Pancreas (tissue), 10 donors: ENCODE measurements at regions not wholly inside any gene's neighbourhood (a gene's known extent, or its start where the extent isn't known, plus 50 kb on each side); places are given as distances from the start of the nearest gene placed in this dataset.

Experiments used
- ATAC-seq, 4 donors: fragments of 200-7000 bp; cut with Tn5 transposase; one replicate each; pipeline versions ENCODE4 v1.8.0 to v1.9.1; 2020; ENCODE audit warnings: mild to moderate bottlenecking in 4 of 4, moderate library complexity in 4 of 4
- DNase-seq, 6 donors: peaks; one replicate each; pipeline ENCODE4 v3.0.0-alpha.2; 2020
- FAIRE-seq: peaks from 2 replicates; lab custom pipeline; 2012; peaks lifted over from hg19 to GRCh38; lab: Jason Lieb, UNC
- H3K27ac ChIP-seq, 4 donors: fragments of 200-600 bp; sonication (generic); 1 replicate in 3 of 4; 2 replicates in 1 of 4; pipeline versions ENCODE4 v1.5.0 to v1.8.0; 2020
- H3K27me3 ChIP-seq, 4 donors: fragments of 200-600 bp; one replicate each; pipeline ENCODE4 v1.8.0; 2021
- H3K36me3 ChIP-seq, 3 donors: fragments of 200-600 bp; sonication (generic) in 1 of 3; one replicate each; pipeline versions ENCODE4 v1.5.0 to v1.8.0; 2020 to 2021
- H3K4me1 ChIP-seq, 3 donors: fragments of 200-600 bp; one replicate each; pipeline ENCODE4 v1.8.0; 2021
- H3K4me3 ChIP-seq, 4 donors: fragments of 200-600 bp; sonication (generic) in 2 of 4; one replicate each; pipeline versions ENCODE4 v1.5.0 to v1.8.0; 2020 to 2021
- H3K9me3 ChIP-seq, 4 donors: fragments of 200-600 bp; one replicate each; pipeline ENCODE4 v1.8.0; 2021
- CTCF ChIP-seq, 4 donors: fragments of 200-600 bp; sonication (generic) in 3 of 4; IDR thresholded peaks; one replicate each; pipeline versions ENCODE4 v1.5.0 to v1.8.0; 2021; ENCODE audit warnings: antibody characterized with exemption in 4 of 4
- WGBS, 2 donors: extraction: QIAGEN DNeasy Blood & Tissue Kit; methylation state at CpG; one replicate each; pipeline ENCODE4 v1.1.7; 2013; 5-methylcytosine and 5-hydroxymethylcytosine counted together
- intact Hi-C, 3 donors: fragments of 100-400 bp; cut with DNase I; formaldehyde crosslinking; loops; one replicate each; pipeline versions ENCODE4 v1.11.1 to v1.14.2; 2022
- donor health status: healthy with polysubstance abuse.
- donor health status: DM: no; HTN: no; CAD: no; lungs with moderate emphysema.
- donor health status: DM: no; HTN: no; CAD: no.
- donor health status: control.
- donor health status: control.
- donor health status: Bipolar disorder and iron deficiency.
- donor health status: DM: yes; HTN: yes; CAD: no.
- donor health status: DM: no; HTN: no; CAD: no.
- donor health status: DM: no; HTN: no; CAD: no.
- donor health status: DM: yes; HTN: yes; CAD: no.

GRCh38 chr12:126926023-126926594, 1340.9 kb upstream of the TMEM132C start:
- intact Hi-C loops = no loop called here
- Histone ChIP-seq H3K27ac (no peak overlapping the region), H3K36me3 (no peaks in the 10 kb centered on the region), H3K27me3 (no peaks in the 10 kb centered on the region), H3K4me3 (no peak overlapping the region), H3K4me1 (no peaks in the 10 kb centered on the region), H3K9me3 (no peaks in the 10 kb centered on the region)
- WGBS, 2 donors = 55 to 65% methylated on average over 7 of the region's 7 CpGs
- TF ChIP-seq CTCF (IDR thresholded peaks at IDR 0.05) = no peak
- FAIRE-seq (no peak), ATAC-seq (no peak), DNase-seq (no peak)

- Histone ChIP-seq H3K27me3 (no peaks in the 10 kb centered on the region), H3K27ac (no peak overlapping the region), H3K4me3 (no peak overlapping the region), H3K36me3 (no peaks in the 10 kb centered on the region), H3K9me3 (no peaks in the 10 kb centered on the region), H3K4me1 (no peaks in the 10 kb centered on the region)
- ATAC-seq = no peak
- no peak for FAIRE-seq
- TF ChIP-seq CTCF (IDR thresholded peaks at IDR 0.05) = no peak
- intact Hi-C loops = no loop called here
- DNase-seq = no peak
- 83 to 92% methylated on average over 13 of the region's 13 CpGs for WGBS, 2 donors
Observed at GRCh38 chr12:126930234-126930633, 1336.7 kb upstream of the TMEM132C start.

GRCh38 chr12:126932156-126932555, 1334.8 kb upstream of the TMEM132C start:
- Histone ChIP-seq H3K4me3 (no peak overlapping the region), H3K36me3 (no peaks in the 10 kb centered on the region), H3K9me3 (no peaks in the 10 kb centered on the region), H3K4me1 (no peaks in the 10 kb centered on the region), H3K27me3 (no peaks in the 10 kb centered on the region), H3K27ac (no peak overlapping the region)
- DNase-seq (no peak), FAIRE-seq (no peak), ATAC-seq (no peak)
- 73 to 79% methylated on average over 1 of the region's 1 CpG for WGBS, 2 donors
- no peak for TF ChIP-seq CTCF (IDR thresholded peaks at IDR 0.05)
- intact Hi-C loops = no loop called here

GRCh38 chr12:126935435-126935834, 1331.5 kb upstream of the TMEM132C start:
- H3K9me3 ChIP-seq = no peaks in the 10 kb centered on the region
- intact Hi-C loops = no loop called here
- H3K36me3 ChIP-seq = no peaks in the 10 kb centered on the region
- H3K27ac ChIP-seq = no peak overlapping the region
- no peaks in the 10 kb centered on the region for H3K27me3 ChIP-seq
- DNase-seq = no peak
- no peak overlapping the region for H3K4me3 ChIP-seq
- no peak for FAIRE-seq
- 79 to 88% methylated on average over 4 of the region's 4 CpGs for WGBS, 2 donors
- H3K4me1 ChIP-seq = no peaks in the 10 kb centered on the region
- no peak for TF ChIP-seq CTCF (IDR thresholded peaks at IDR 0.05)
- ATAC-seq = no peak

GRCh38 chr12:126936181-126936851, 1330.7 kb upstream of the TMEM132C start:
- WGBS, 2 donors = 37 to 46% methylated on average over 11 of the region's 11 CpGs
- peak; percentile 40 to 88 (median 83) for ATAC-seq

More at GRCh38 chr12:126936181-126936851, 1330.7 kb upstream of the TMEM132C start:
- Histone ChIP-seq H3K36me3 (no peaks in the 10 kb centered on the region), H3K4me3 (no peak overlapping the region), H3K9me3 (no peaks in the 10 kb centered on the region), H3K27ac (no peak overlapping the region), H3K4me1 (no peaks in the 10 kb centered on the region), H3K27me3 (no peaks in the 10 kb centered on the region)
- intact Hi-C loops = no loop called here
- DNase-seq (peak; percentile 33 to 77 (median 63)), FAIRE-seq (no peak)
- TF ChIP-seq CTCF (IDR thresholded peaks at IDR 0.05) = no peak
